ENCODE measurements at regions not wholly inside any gene's neighbourhood (a gene's known extent, or its start where the extent isn't known, plus 50 kb on each side); places are given as distances from the start of the nearest gene placed in this dataset.

DNA sequence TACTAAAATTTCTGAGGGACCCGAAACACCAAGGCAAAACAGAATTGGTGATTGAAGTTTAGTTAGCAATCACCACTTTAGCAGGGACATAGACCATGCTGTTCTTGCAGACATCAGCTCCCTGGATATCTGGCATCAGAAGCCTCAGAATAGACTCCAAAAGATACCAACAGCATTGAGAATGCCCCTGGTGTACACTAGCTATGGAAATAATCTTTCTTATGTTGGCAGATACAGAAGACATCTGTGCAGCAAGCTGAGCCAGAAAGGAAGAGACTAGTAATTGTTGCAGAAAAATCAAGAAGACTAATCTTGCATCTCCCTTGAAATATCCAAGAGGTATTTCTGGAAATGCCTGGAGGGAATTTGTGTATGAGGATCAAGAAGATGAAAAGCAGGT lies 521.6 kb downstream of the TRHDE start:
- no peak for TF ChIP-seq CTCF (IDR thresholded peaks at IDR 0.05)
- TF ChIP-seq EP300 (IDR thresholded peaks at IDR 0.05) = no peak

All from tibial nerve (tissue), 4 donors.